Thoracic aorta (tissue), 2 donors: ENCODE measurements at regions not wholly inside any gene's neighbourhood (a gene's known extent, or its start where the extent isn't known, plus 50 kb on each side); places are given as distances from the start of the nearest gene placed in this dataset.
"Not testable (repeated sequence)": the region's sequence is repeated elsewhere in the genome, so short reads cannot be mapped to it uniquely, and the experiment has no call there.

Experiments used
- ATAC-seq: fragments of 150-250 bp; one replicate; pipeline ENCODE4 v1.8.0; 2017; ENCODE audit warnings: low read depth; ENCODE audit not compliant: insufficient number of reproducible peaks, low FRiP score
- DNase-seq: peaks from one replicate; pipeline ENCODE4 v3.0.0-alpha.2; 2020; ENCODE audit warnings: low spot score
- H3K27ac ChIP-seq, 2 donors: fragments of 200-600 bp; sonication (generic); 1 replicate in 1 of 2; 2 replicates in 1 of 2; pipeline ENCODE4 v1.5.1; 2016; ENCODE audit warnings: mild to moderate bottlenecking in 2 of 2, moderate library complexity in 2 of 2
- H3K27me3 ChIP-seq: fragments of 200-600 bp; sonication (generic); replicated peaks from 2 replicates; pipeline ENCODE4 v1.6.0; 2016; ENCODE audit warnings: mild to moderate bottlenecking; ENCODE audit not compliant: insufficient read depth
- H3K36me3 ChIP-seq: fragments of 200-600 bp; sonication (generic); one replicate; pipeline ENCODE4 v1.5.1; 2016
- H3K4me1 ChIP-seq, 2 donors: fragments of 200-600 bp; sonication (generic); 1 replicate in 1 of 2; 2 replicates in 1 of 2; pipeline versions ENCODE4 v1.5.1 to v1.6.0; 2016; ENCODE audit warnings: low read depth in 2 of 2, mild to moderate bottlenecking in 1 of 2; ENCODE audit not compliant: control insufficient read depth in 1 of 2
- H3K4me3 ChIP-seq: fragments of 200-600 bp; sonication (generic); 2 replicates; pipeline ENCODE4 v1.5.1; 2016; ENCODE audit warnings: mild to moderate bottlenecking
- H3K9me3 ChIP-seq: fragments of 200-600 bp; sonication (generic); 2 replicates; pipeline ENCODE4 v1.5.1; 2016
- TF ChIP-seq, protein P1 (sequence below): fragments of 200-600 bp; sonication (generic); IDR thresholded peaks from one replicate; pipeline ENCODE4 v1.5.1; 2019; ENCODE audit warnings: antibody characterized with exemption

DNA sequence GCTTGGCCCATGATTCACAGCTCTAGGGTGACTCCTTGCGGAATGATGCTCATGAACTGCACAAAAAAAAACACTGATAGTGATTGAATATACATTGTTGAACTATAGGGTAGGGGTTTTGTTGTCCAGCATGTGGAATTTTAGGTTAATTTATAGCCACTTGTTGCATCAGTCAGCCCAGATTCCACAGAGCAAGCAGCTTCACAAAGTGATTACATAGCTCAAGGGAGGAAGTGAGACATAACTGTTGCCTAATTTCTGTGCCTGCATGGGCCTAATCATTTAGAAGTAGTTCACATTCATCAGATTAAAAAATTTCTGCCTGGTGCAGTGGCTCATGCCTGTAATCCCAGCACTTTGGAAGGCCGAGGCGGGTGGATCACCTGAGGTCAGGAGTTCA is 142.2 kb upstream of the ZNF722 start:
- not testable (repeated sequence) for H3K27ac ChIP-seq, H3K36me3 ChIP-seq, H3K4me3 ChIP-seq, H3K9me3 ChIP-seq, ATAC-seq, DNase-seq, H3K27me3 ChIP-seq, H3K4me1 ChIP-seq

DNA sequence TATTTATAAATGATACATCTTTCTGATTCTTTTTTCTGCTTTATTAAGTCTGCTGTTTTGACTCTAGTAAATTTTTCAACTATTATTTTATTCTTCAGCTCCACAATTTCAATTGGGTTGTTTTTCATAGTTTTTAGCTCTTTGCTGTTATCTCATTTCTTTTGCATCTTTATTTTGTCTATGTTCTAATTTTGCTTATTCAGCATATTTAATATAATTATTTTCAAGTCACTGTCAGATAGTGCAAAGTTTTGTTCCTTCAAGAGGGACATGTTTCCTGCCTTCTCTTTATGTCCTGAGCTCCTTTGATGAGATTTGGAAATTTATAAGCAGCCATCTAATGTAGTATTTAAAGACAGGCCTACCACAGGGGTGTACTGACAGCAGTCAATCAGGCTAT is 131.5 kb upstream of the ZNF722 start:
- ATAC-seq = no peak
- Histone ChIP-seq H3K9me3 (peaks cover 14% of the 10 kb centered on the region), H3K27ac (no peak overlapping the region), H3K4me3 (no peak overlapping the region), H3K36me3 (no peaks in the 10 kb centered on the region), H3K27me3 (no peaks in the 10 kb centered on the region), H3K4me1 (no peaks in the 10 kb centered on the region)
- TF ChIP-seq, protein P1, sequence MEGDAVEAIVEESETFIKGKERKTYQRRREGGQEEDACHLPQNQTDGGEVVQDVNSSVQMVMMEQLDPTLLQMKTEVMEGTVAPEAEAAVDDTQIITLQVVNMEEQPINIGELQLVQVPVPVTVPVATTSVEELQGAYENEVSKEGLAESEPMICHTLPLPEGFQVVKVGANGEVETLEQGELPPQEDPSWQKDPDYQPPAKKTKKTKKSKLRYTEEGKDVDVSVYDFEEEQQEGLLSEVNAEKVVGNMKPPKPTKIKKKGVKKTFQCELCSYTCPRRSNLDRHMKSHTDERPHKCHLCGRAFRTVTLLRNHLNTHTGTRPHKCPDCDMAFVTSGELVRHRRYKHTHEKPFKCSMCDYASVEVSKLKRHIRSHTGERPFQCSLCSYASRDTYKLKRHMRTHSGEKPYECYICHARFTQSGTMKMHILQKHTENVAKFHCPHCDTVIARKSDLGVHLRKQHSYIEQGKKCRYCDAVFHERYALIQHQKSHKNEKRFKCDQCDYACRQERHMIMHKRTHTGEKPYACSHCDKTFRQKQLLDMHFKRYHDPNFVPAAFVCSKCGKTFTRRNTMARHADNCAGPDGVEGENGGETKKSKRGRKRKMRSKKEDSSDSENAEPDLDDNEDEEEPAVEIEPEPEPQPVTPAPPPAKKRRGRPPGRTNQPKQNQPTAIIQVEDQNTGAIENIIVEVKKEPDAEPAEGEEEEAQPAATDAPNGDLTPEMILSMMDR = no peak
- DNase-seq = no peak

DNA sequence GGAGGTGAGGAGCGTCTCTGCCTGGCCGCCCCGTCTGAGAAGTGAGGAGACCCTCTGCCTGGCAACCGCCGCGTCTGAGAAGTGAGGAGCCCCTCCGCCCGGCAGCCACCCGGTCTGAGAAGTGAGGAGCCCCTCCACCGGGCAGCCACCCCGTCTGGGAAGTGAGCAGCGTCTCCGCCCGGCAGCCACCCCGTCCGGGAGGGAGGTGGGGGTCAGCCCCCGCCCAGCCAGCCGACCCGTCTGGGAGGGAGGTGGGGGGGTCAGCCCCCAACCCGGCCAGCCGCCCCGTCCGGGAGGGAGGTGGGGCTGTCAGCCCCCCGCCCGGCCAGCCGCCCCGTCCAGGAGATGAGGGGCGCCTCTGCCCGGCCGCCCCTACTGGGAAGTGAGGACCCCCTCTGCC is 124.4 kb upstream of the ZNF722 start:
- H3K9me3 ChIP-seq = peaks cover 66% of the 10 kb centered on the region
- ATAC-seq, H3K36me3 ChIP-seq: not testable (repeated sequence)

DNA sequence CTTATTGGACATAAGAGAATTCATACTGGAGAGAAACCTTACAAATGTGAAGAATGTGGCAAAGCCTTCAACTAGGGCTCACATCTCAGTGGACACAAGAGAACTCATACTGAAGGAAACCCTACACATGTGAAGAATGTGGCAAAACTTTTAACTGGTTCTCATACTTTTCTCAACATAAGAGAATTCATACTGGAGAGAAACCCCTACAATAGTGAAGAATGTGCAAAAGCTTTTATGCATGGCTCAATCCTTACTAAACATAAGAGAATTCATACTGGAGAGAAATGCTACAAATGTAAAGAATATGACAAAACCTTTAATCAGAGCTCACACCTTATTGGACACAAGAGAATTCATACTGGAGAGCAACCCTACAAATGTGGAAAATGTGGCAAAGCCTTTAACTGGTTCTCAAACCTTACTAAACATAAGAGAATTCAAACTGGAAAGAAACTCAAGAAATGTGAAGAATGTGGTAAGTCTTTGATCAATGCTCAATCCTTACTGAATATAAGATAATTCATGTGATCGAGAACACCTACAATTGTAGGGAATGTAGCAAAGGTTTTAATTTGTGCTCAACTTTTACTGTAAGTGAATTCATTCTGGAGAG is 121.8 kb upstream of the ZNF722 start:
- H3K36me3 ChIP-seq = no peaks in the 10 kb centered on the region
- H3K27ac ChIP-seq = no peak overlapping the region
- ATAC-seq (no peak), DNase-seq (no peak)
- H3K4me1 ChIP-seq = no peaks in the 10 kb centered on the region
- H3K9me3 ChIP-seq = peaks cover 84% of the 10 kb centered on the region
- no peak overlapping the region for H3K4me3 ChIP-seq
- TF ChIP-seq, protein P1 = no peak
- no peaks in the 10 kb centered on the region for H3K27me3 ChIP-seq

More for the DNA sequence above, 124.4 kb upstream of the ZNF722 start:
- H3K4me3 ChIP-seq, H3K27me3 ChIP-seq, H3K27ac ChIP-seq, H3K4me1 ChIP-seq, DNase-seq: not testable (repeated sequence)

DNA sequence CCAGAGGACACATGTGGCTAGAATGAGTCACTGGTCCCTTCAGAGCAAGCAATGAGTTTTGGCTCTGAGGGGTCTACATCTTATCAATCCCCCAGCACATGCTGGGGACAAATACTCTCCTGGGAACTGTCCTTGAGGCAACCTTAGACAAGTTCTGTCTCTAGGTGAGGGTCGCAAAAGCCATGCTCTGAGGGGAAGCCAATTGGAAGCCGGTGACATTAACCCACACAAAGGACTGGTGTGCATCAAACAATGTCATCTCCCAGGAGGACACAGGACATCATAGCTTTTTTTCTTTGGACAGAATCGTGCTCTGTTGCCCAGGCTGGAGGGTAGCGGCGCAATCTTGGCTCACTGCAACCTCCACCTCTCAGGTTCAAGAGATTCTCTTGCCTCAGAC is 111.6 kb upstream of the ZNF722 start:
- Histone ChIP-seq H3K9me3 (peaks cover 5% of the 10 kb centered on the region), H3K27me3 (no peaks in the 10 kb centered on the region), H3K4me3 (no peak overlapping the region), H3K27ac (no peak overlapping the region), H3K4me1 (no peaks in the 10 kb centered on the region), H3K36me3 (no peaks in the 10 kb centered on the region)
- ATAC-seq = no peak
- DNase-seq = no peak
- TF ChIP-seq, protein P1 = no peak

DNA sequence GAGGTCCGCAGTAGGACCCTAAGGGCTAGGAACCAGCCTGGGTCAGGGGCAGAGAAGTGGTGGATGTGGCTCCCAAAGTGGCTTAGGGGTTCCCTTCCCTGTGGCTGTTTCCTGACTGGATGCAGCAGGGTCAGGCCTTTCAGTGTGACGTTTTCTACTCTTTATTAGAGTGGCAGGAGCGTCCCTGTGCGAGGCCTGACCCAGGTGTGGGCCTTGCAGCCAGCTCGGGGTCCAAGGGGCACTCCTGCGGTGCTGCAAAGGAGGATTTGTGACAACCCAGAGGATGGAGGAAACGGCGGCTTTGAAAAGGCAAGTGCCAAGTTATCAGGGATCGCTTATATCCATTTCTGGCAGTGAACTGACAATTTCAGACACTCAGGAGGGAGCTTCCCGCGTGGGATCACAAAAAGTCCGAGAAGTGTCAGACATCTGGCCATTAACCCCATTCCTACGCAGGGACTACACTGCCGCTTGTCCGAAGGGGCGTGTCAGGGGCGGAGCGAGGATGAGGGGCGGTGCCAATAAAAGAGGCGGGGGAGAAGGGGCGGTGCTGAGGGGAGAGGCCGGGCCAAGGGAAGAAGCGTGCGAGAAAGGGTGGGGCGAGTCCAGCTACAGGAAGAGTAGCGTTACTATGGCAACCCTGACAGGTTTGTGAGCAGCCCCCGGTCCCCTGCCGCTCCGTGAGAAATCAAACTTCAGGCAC is 98.8 kb upstream of the ZNF722 start:
- Histone ChIP-seq H3K9me3 (no peaks in the 10 kb centered on the region), H3K4me3 (peak overlapping the region; percentile 72), H3K36me3 (no peaks in the 10 kb centered on the region), H3K27me3 (no peaks in the 10 kb centered on the region), H3K27ac (no peak overlapping the region), H3K4me1 (peaks cover 0 to 5% of the 10 kb centered on the region in 2 donors)
- DNase-seq = peak; percentile 71
- ATAC-seq = peak; percentile 82
- TF ChIP-seq, protein P1 = no peak
